ENCODE measurements at regions not wholly inside any gene's neighbourhood (a gene's known extent, or its start where the extent isn't known, plus 50 kb on each side); places are given as distances from the start of the nearest gene placed in this dataset.
A peak's percentile ranks its signal among the peaks of the same experiment; 100 is the strongest.

DNA sequence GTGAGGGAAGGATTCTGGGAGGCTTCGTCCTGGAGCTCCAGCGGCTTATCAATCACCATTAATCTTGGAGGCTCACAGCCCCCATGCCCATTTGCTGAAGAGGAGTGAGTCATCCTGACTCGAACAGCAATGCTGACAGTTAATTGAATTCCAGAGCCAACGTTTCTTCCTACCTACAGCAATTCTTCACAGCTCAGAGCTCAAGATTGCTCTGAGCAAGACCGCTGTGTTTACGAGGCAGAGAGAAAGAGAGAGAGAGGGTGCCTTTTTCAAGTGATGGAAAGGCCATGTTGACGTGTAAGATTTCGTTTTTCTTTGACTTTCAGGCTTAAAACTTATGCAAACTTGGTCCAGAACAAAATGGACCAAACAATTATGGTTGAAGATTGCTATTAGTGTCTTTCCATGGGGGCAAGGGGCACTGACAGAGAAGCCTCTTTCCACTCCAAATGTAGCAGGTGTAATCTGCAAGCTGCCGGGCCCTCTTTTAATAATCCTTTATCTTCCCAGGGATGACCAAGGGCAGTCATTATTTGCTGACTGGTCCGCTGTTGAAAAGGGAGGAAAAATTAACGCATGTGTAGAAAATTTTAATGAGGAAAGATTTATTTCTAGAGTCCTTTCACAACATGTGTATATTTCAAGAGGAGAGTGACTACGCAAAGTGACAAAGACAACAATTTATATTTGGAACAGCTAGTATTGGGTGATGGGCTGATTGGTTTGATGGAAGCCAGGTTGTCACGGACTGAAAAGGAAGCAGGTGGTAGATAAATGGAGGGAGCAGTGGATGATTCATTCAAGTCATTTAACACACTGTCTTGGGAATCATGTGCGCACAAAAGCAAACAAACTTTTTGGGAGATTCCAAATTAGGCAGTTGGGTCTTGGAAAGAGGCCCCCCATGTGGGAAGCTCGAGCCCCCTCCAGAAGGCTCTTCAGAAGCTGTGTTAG lies 136.1 kb upstream of the IRF2BP2 start:
- WGBS, 2 donors = 87% methylated on average over 15 of the region's 15 CpGs
- Histone ChIP-seq H3K4me1 (peaks cover 0 to 36% (median 11%) of the 10 kb centered on the region in 9 donors), H3K27ac (no peak overlapping the region), H3K27me3 (no peaks in the 10 kb centered on the region), H3K4me3 (no peak overlapping the region), H3K9me3 (no peaks in the 10 kb centered on the region), H3K36me3 (no peaks in the 10 kb centered on the region)
- DNase-seq (no peak), ATAC-seq (no peak)
- intact Hi-C loops (cut with DNase I) = no loop called here
- TF ChIP-seq CTCF (IDR thresholded peaks at IDR 0.05) = no peak

- Histone ChIP-seq H3K27me3 (no peaks in the 10 kb centered on the region), H3K9me3 (no peaks in the 10 kb centered on the region), H3K4me1 (peaks cover 0 to 30% (median 11%) of the 10 kb centered on the region in 9 donors), H3K36me3 (no peaks in the 10 kb centered on the region), H3K4me3 (no peak overlapping the region), H3K27ac (no peak overlapping the region)
- intact Hi-C loops (cut with DNase I) = no loop called here
- DNase-seq = no peak
- ATAC-seq = no peak
- TF ChIP-seq CTCF (IDR thresholded peaks at IDR 0.05) = no peak
- WGBS, 2 donors = 98% methylated on average over 11 of the region's 11 CpGs
Measured at GRCh38 chr1:234745276-234745675, 135.3 kb upstream of the IRF2BP2 start.

DNA sequence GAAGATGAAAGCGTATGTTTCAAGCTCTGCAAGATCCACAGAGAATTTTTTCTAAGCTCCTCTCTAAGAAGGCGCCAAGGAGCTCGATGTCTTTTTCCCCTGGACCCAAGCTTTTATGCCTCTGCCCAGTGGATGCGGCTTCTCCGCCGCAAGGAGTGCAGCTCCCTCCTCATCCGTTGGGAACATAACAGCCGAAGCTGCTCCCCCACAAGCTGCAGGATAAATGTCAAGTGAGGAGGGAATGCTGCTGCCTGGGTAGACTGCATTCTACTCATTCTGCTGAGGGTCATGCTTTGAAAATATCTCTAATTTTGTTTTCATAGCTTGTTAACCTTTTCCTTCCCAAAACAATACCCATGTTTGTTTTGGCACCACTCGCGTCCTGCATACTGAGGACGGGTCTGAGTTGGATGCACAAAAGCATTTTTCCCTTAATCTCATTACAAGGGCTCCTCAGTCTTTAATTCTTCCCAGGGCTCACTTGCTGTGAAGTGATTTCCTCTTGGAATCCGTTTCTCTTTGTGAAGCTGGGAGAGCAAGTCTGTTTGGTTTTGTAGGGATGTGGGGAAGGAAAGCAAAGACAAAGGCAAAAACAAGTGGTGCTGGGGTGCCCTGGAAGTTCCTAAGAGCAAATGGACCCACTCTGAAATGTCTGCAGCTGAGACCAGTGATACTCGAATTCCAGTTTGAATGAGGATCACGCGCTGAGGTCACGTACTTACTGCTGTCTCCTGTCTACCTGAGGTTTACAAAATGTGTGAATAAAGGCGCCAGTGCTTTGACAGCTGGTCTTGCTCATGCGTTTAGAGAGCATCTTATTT lies 134.0 kb upstream of the IRF2BP2 start:
- Histone ChIP-seq H3K4me3 (peak overlapping the region in 3 of 10 donors; percentile 9 to 28 (median 21)), H3K9me3 (no peaks in the 10 kb centered on the region), H3K36me3 (no peaks in the 10 kb centered on the region), H3K27me3 (no peaks in the 10 kb centered on the region), H3K4me1 (peaks cover 0 to 29% (median 11%) of the 10 kb centered on the region in 9 donors), H3K27ac (peak overlapping the region in 9 of 10 donors; percentile 20 to 74 (median 52))
- DNase-seq (no peak), ATAC-seq (peak in 7 of 8 donors; percentile 47 to 82 (median 62))
- WGBS, 2 donors = 39 to 42% methylated on average over 18 of the region's 18 CpGs
- intact Hi-C loops (cut with DNase I) = no loop called here
- TF ChIP-seq CTCF (IDR thresholded peaks at IDR 0.05) = no peak

- WGBS, 2 donors = 78% methylated on average over 10 of the region's 10 CpGs
- H3K9me3 ChIP-seq = no peaks in the 10 kb centered on the region
- H3K27ac ChIP-seq = no peak overlapping the region
- TF ChIP-seq CTCF (IDR thresholded peaks at IDR 0.05) = no peak
- H3K4me3 ChIP-seq = no peak overlapping the region
- ATAC-seq = no peak
- no peak for DNase-seq
- H3K27me3 ChIP-seq = no peaks in the 10 kb centered on the region
- H3K36me3 ChIP-seq = no peaks in the 10 kb centered on the region
- H3K4me1 ChIP-seq = peaks cover 0 to 29% (median 11%) of the 10 kb centered on the region in 9 donors
- intact Hi-C loops (cut with DNase I) = no loop called here
Measured at GRCh38 chr1:234742622-234743021, 132.6 kb upstream of the IRF2BP2 start.

Measured in heart right ventricle (tissue), 16 donors.